Epithelial cell of esophagus (primary cell): ENCODE measurements at regions not wholly inside any gene's neighbourhood (a gene's known extent, or its start where the extent isn't known, plus 50 kb on each side); places are given as distances from the start of the nearest gene placed in this dataset.
A peak's percentile ranks its signal among the peaks of the same experiment; 100 is the strongest.

ENCODE experiments used
- DNase-seq: peaks from one replicate; pipeline ENCODE4 v3.0.0; 2010; ENCODE audit warnings: low read depth
- H3K4me3 ChIP-seq: 2 replicates; pipeline ENCODE4 v1.5.1; 2011; ENCODE audit warnings: mild to moderate bottlenecking, low read length, control low read depth
- CTCF ChIP-seq: IDR thresholded peaks from 2 replicates; pipeline ENCODE4 v1.5.1; 2011; ENCODE audit warnings: low read depth, mild to moderate bottlenecking, low read length, control low read depth, inconsistent platforms; ENCODE audit not compliant: insufficient read depth; ENCODE audit errors: missing control alignments

DNA sequence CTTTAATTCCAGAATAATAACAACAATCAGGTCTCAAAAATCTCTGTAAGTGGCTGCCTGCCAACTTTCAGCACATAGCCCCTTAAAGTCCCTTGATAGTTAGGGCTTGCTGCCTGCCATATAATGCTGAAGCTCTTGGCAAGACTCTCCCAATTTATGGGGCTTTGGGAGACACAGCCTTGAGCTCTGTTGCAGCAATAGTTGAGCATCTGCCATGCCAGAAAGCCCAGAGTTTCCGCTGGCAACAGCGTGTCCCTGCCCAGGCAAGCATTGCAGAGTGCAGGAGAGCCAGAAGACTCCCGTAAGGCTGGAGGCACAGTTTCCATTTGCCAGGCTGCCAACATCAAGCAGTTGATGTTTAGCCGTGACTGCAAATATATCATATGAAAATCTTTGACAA, 678.5 kb upstream of the NUDT12 start:
- TF ChIP-seq CTCF = no peak
- DNase-seq = peak; percentile 24
- H3K4me3 ChIP-seq = no peak overlapping the region

GRCh38 chr5:104237586-104237985, 675.0 kb upstream of the NUDT12 start:
- no peak for TF ChIP-seq CTCF
- H3K4me3 ChIP-seq = no peak overlapping the region
- DNase-seq = no peak

DNA sequence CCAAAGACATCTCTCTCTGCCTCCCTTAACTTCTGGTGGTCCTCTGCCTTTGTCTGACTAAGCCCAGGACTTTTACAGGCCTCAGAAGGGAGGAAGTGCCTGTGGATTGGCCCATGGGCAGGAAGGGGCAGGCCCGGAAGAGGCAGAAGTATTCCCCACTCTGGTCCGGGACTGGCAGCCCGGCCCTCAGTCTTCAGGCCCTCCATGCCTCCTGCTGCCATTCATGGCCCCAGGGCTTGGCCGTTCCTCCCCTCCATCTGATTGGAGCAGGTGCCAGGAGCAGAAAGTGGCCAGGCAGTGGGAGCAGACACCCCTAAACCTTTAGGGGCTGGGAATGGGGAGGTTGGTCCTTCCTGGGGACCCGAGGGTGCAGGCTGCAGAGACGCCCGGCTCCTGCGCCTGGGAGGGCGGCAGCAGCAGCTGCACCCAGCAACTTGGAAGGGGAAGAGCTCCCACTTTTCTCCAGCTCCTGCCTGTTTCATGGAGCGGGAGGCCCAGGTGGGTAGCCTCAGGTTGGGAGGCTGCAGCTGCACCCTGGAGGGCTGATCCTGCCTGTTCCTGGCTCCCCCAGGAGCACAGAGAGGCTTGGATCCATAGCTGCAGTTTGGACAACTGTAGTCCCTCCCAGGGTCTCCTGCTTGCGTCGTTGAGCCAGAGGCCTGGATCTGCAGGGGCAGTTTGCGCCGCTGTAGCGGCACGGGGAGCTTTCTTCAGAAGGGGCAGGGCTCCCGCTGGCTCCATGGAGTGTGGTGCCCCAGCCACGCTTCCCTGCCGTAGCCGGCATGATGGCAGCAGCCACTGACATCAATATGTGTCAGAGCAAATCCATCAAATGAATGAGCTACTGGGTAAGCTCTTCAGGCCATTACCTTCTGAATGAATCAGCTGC, 661.5 kb upstream of the NUDT12 start:
- H3K4me3 ChIP-seq = no peak overlapping the region
- no peak for DNase-seq
- no peak for TF ChIP-seq CTCF

DNA sequence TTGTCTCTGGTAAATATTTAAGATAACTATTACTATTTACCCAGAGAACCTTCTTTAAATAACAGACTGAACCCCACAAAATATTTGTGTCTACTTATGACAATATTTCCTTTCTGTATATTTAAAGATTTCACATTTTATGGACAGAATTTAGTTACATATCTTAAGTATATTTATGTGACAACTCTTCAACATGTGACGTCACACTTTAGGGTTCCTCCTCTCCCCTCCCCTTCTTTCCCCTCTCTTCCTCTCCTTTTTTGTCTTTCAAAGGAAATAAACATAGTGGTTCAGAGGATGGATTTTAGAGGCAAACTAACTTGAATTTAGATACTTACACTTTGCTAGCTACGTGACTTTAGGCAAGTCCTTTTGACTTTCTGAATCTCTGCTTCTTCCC, 655.6 kb upstream of the NUDT12 start:
- no peak for DNase-seq
- H3K4me3 ChIP-seq = no peak overlapping the region
- no peak for TF ChIP-seq CTCF

- TF ChIP-seq CTCF = no peak
- H3K4me3 ChIP-seq = no peak overlapping the region
- DNase-seq = no peak
These were observed 650.6 kb upstream of the NUDT12 start for GRCh38 chr5:104213216-104213615.

GRCh38 chr5:104199771-104200170, 637.2 kb upstream of the NUDT12 start:
- peak; percentile 6 for DNase-seq
- TF ChIP-seq CTCF = no peak
- no peak overlapping the region for H3K4me3 ChIP-seq

GRCh38 chr5:104198156-104198555, 635.6 kb upstream of the NUDT12 start:
- TF ChIP-seq CTCF = no peak
- no peak overlapping the region for H3K4me3 ChIP-seq
- DNase-seq = peak; percentile 11
